Ishikawa (cell line): ENCODE measurements at regions not wholly inside any gene's neighbourhood (a gene's known extent, or its start where the extent isn't known, plus 50 kb on each side); places are given as distances from the start of the nearest gene placed in this dataset.

Source experiments
- CEBPB ChIP-seq: IDR thresholded peaks from 2 replicates; pipeline ENCODE4 v1.6.1; 2012
- CREB1 ChIP-seq: IDR thresholded peaks from 2 replicates; pipeline ENCODE4 v1.6.1; 2012; ENCODE audit warnings: low read depth
- EGR1 ChIP-seq: IDR thresholded peaks from 2 replicates; pipeline ENCODE4 v1.6.1; 2012
- EP300 ChIP-seq: IDR thresholded peaks from 2 replicates; pipeline ENCODE4 v1.6.1; 2012; ENCODE audit warnings: borderline replicate concordance
- FOXM1 ChIP-seq: IDR thresholded peaks from 2 replicates; pipeline ENCODE4 v1.6.1; 2012; ENCODE audit warnings: low read depth, borderline replicate concordance
- MAX ChIP-seq: IDR thresholded peaks from 2 replicates; pipeline ENCODE4 v1.6.1; 2012
- NFIC ChIP-seq: IDR thresholded peaks from 2 replicates; pipeline ENCODE4 v1.6.1; 2012
- RAD21 ChIP-seq: IDR thresholded peaks from 2 replicates; pipeline ENCODE4 v1.6.1; 2012; ENCODE audit warnings: low read depth
- REST ChIP-seq: IDR thresholded peaks from 2 replicates; pipeline ENCODE4 v1.6.1; 2012; ENCODE audit warnings: low read depth, mild to moderate bottlenecking
- TAF1 ChIP-seq: IDR thresholded peaks from 2 replicates; pipeline ENCODE4 v1.6.1; 2012; ENCODE audit warnings: low read depth, mild to moderate bottlenecking
- TCF12 ChIP-seq: IDR thresholded peaks from 2 replicates; pipeline ENCODE4 v1.6.1; 2012; ENCODE audit warnings: low read depth
- TEAD4 ChIP-seq: IDR thresholded peaks from 2 replicates; pipeline ENCODE4 v1.6.1; 2012
- USF1 ChIP-seq: IDR thresholded peaks from 2 replicates; pipeline ENCODE4 v1.6.1; 2012
- YY1 ChIP-seq: IDR thresholded peaks from 2 replicates; pipeline ENCODE4 v1.6.1; 2012; ENCODE audit warnings: low read depth
- ZBTB7A ChIP-seq: IDR thresholded peaks from 2 replicates; pipeline ENCODE4 v1.6.1; 2012; ENCODE audit warnings: low read depth

GRCh38 chr13:89455741-89456140, 1784.6 kb downstream of the SLITRK5 start:
- TF ChIP-seq EGR1 (no peak), EP300 (no peak), TEAD4 (no peak), TCF12 (no peak), USF1 (no peak), FOXM1 (no peak), ZBTB7A (no peak), CEBPB (no peak), CREB1 (no peak), NFIC (no peak), RAD21 (no peak), TAF1 (no peak)

GRCh38 chr13:89457977-89458376, 1786.8 kb downstream of the SLITRK5 start:
- no peak for TF ChIP-seq REST
- peak; percentile 62; the same call in 1 of the 2 replicates for TF ChIP-seq TCF12
- no peak for TF ChIP-seq USF1
- no peak for TF ChIP-seq TAF1
- TF ChIP-seq RAD21, result peak; percentile 4; the same call in 1 of the 2 replicates
- peak; percentile 67 for TF ChIP-seq CEBPB
- TF ChIP-seq TEAD4, result peak; percentile 95
- TF ChIP-seq FOXM1, result peak; percentile 60; the same call in 1 of the 2 replicates
- TF ChIP-seq EP300, result peak; percentile 78
- TF ChIP-seq NFIC, result peak; percentile 89
- TF ChIP-seq MAX, result no peak
- TF ChIP-seq EGR1, result no peak
- no peak for TF ChIP-seq CREB1
- no peak for TF ChIP-seq ZBTB7A

GRCh38 chr13:89458456-89458855, 1787.3 kb downstream of the SLITRK5 start:
- TF ChIP-seq REST, result no peak
- no peak for TF ChIP-seq NFIC
- TF ChIP-seq TEAD4, result no peak
- no peak for TF ChIP-seq EP300
- no peak for TF ChIP-seq CREB1
- TF ChIP-seq YY1, result no peak
- TF ChIP-seq USF1, result no peak
- no peak for TF ChIP-seq FOXM1
- no peak for TF ChIP-seq MAX
- TF ChIP-seq TAF1, result no peak
- TF ChIP-seq CEBPB, result no peak
- no peak for TF ChIP-seq RAD21
- TF ChIP-seq EGR1, result no peak

- TF ChIP-seq REST, result no peak
- no peak for TF ChIP-seq ZBTB7A
- TF ChIP-seq YY1, result no peak
These were observed 1794.2 kb downstream of the SLITRK5 start for GRCh38 chr13:89465366-89465765.
